Ishikawa (cell line): ENCODE measurements at regions not wholly inside any gene's neighbourhood (a gene's known extent, or its start where the extent isn't known, plus 50 kb on each side); places are given as distances from the start of the nearest gene placed in this dataset.

Experiments used
- EGR1 ChIP-seq: IDR thresholded peaks from 2 replicates; pipeline ENCODE4 v1.6.1; 2012
- EP300 ChIP-seq: IDR thresholded peaks from 2 replicates; pipeline ENCODE4 v1.6.1; 2012; ENCODE audit warnings: borderline replicate concordance
- FOXM1 ChIP-seq: IDR thresholded peaks from 2 replicates; pipeline ENCODE4 v1.6.1; 2012; ENCODE audit warnings: low read depth, borderline replicate concordance
- NFIC ChIP-seq: IDR thresholded peaks from 2 replicates; pipeline ENCODE4 v1.6.1; 2012
- TAF1 ChIP-seq: IDR thresholded peaks from 2 replicates; pipeline ENCODE4 v1.6.1; 2012; ENCODE audit warnings: low read depth, mild to moderate bottlenecking

DNA sequence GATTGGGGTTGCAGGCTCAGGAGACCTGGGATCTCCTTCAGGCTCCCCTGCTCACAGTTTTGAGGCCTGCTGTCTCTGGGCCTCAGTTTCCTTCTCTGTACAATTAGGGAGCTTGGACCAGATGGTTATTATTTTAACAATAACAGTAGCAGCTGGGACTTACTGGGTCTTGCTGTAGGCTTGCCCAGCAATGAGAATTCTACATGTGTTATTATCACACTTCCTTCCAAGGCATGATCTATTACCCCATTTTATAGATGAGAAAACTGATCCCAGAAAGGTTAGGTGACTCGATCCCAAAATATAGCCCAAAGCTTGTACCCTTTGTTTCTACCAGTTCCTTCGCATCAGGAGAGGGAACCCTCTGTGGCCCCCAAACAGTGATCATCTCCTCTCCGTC is 153.8 kb downstream of the PTPRU start:
- TF ChIP-seq NFIC, result no peak
- TF ChIP-seq TAF1, result no peak
- no peak for TF ChIP-seq EP300
- no peak for TF ChIP-seq FOXM1
- TF ChIP-seq EGR1, result no peak
